HG03442 (cell line): ENCODE measurements at regions not wholly inside any gene's neighbourhood (a gene's known extent, or its start where the extent isn't known, plus 50 kb on each side); places are given as distances from the start of the nearest gene placed in this dataset.

Experiments used
- ATAC-seq: cut with Tn5 transposase; IDR thresholded peaks from one replicate; pipeline ENCODE4 v1.9.1; 2021; ENCODE audit warnings: mild to moderate bottlenecking, moderate library complexity; ENCODE audit not compliant: unreplicated experiment

- no peak for ATAC-seq
These were observed 51.8 kb upstream of the STEAP4 start for GRCh38 chr7:88358526-88358838.

DNA sequence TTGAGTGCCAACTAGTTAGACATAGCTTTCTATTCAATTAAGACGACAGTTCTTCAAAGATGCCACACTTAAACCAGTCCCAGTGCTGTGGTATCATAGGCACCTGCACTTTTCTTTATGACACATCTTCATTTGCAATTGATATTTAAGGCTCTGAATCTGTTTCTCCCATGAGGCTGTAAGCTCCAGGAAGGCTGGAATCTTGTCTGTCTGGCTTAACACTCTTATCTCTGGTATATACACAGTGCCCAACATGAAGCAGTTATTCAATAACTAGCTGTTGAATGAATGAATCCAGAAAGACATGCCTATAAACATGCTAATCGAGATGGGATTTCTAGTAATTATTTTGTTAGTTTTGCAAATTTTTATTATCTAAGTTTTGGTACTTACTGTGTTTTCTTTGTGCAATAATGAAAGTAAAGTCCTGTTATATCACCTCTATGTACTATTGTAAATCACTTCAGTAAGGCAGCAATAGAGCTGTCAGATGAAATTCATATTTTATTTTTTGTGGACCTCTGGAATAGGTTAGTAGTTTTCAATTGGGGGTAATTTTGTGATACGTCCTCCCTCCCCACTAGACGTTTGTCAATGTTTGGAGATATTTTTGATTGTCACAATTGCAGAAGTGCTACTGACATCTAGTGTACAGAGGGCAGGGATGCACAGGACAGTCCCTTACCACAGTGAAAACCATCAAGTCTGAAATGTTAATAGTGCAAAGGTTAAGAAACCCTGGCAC, 51.3 kb upstream of the STEAP4 start:
- ATAC-seq: peak; percentile 65

DNA sequence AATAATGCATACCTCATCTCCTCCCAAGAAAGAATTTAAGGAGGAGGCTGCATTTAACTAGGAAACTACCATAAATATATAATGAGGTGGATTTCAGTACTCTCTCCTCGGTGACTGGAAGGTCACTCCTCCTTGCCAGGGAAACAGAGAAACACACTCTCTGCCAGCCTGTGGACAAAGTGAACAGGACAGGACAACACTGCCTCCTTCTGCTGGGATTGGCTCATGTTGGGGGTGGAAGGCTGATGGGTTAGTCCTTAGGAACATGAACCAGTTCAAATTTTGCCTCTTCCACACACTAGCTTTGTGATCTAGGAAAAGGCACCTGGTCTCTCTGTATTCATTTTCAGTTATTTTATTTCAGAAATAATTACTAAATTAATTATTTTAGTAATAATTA, 50.6 kb upstream of the STEAP4 start:
- ATAC-seq: no peak
